GM23248 (cell line): ENCODE measurements at regions not wholly inside any gene's neighbourhood (a gene's known extent, or its start where the extent isn't known, plus 50 kb on each side); places are given as distances from the start of the nearest gene placed in this dataset.

Source experiments
- EZH2 ChIP-seq: fragments of 200-600 bp; sonication (generic); IDR thresholded peaks from 2 replicates; pipeline ENCODE4 v1.6.1; 2018; ENCODE audit warnings: antibody characterized with exemption, mild to moderate bottlenecking; ENCODE audit not compliant: insufficient read depth, poor library complexity, severe bottlenecking
- EZH2phosphoT487 ChIP-seq: fragments of 200-600 bp; sonication (generic); IDR thresholded peaks from 2 replicates; pipeline ENCODE4 v1.6.1; 2018; ENCODE audit warnings: antibody characterized with exemption, moderate library complexity, mild to moderate bottlenecking, low read depth; ENCODE audit not compliant: insufficient read depth

DNA sequence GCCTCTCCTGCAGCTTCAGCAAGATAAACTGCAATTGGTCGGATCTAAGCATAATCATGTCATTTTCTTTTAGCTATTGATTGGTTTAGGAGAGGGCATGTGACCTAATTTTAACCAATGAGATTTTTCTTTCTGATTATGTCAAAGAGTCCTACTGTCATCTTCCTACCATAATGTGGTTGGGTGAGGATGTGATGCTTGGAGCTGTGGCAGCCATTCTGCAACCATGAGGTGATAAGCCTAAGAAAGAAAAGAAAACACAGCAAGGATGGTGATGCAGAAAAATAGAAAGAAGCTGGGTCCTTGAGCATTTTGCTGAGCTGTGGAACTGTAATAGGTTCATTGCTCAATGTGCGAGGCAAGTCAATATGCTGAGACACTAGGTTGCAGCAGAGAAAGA is 121.7 kb upstream of the CRHR1 start:
- TF ChIP-seq EZH2phosphoT487 (no peak), EZH2 (no peak)
